GM23338 (cell line): ENCODE measurements at regions not wholly inside any gene's neighbourhood (a gene's known extent, or its start where the extent isn't known, plus 50 kb on each side); places are given as distances from the start of the nearest gene placed in this dataset.

Experiments used
- ATAC-seq: fragments of 200-7000 bp; cut with Tn5 transposase; 3 replicates; pipeline ENCODE4 v1.9.1; 2020
- DNase-seq: peaks from one replicate; pipeline ENCODE4 v3.0.0-alpha.2; 2015; ENCODE audit warnings: low spot score
- H2AFZ ChIP-seq: fragments of 200-600 bp; sonication (generic); 2 replicates; pipeline ENCODE4 v1.8.0; 2016; ENCODE audit warnings: antibody characterized with exemption, mild to moderate bottlenecking, moderate library complexity
- H3F3A ChIP-seq: fragments of 200-600 bp; sonication (generic); replicated peaks from 2 replicates; pipeline ENCODE4 v1.8.0; 2017; ENCODE audit warnings: antibody characterized with exemption, mixed run types, low read depth
- H3K27ac ChIP-seq: fragments of 200-600 bp; sonication (generic); 2 replicates; pipeline ENCODE4 v1.6.1; 2016; ENCODE audit warnings: low read depth
- H3K27me3 ChIP-seq: fragments of 200-600 bp; sonication (generic); 2 replicates; pipeline ENCODE4 v1.8.0; 2016; ENCODE audit warnings: mild to moderate bottlenecking, mixed run types, moderate library complexity; ENCODE audit not compliant: insufficient read depth
- H3K36me3 ChIP-seq: fragments of 200-600 bp; sonication (generic); 2 replicates; pipeline ENCODE4 v1.8.0; 2016; ENCODE audit warnings: mild to moderate bottlenecking; ENCODE audit not compliant: insufficient read depth
- H3K4me1 ChIP-seq: fragments of 200-600 bp; sonication (generic); 2 replicates; pipeline ENCODE4 v1.8.0; 2016; ENCODE audit warnings: mild to moderate bottlenecking, moderate library complexity; ENCODE audit not compliant: insufficient read depth
- H3K4me2 ChIP-seq: fragments of 200-600 bp; sonication (generic); 2 replicates; pipeline ENCODE4 v1.7.1; 2017; ENCODE audit warnings: mixed run types
- H3K4me3 ChIP-seq: fragments of 200-600 bp; sonication (generic); 2 replicates; pipeline ENCODE4 v1.6.1; 2016; ENCODE audit warnings: mixed run types
- H3K79me2 ChIP-seq: fragments of 200-600 bp; sonication (generic); replicated peaks from 2 replicates; pipeline ENCODE4 v1.8.0; 2017; ENCODE audit warnings: mild to moderate bottlenecking; ENCODE audit not compliant: insufficient read depth
- H3K9me2 ChIP-seq: fragments of 200-600 bp; sonication (generic); 2 replicates; pipeline ENCODE4 v1.8.0; 2017; ENCODE audit not compliant: insufficient read depth
- H4K20me1 ChIP-seq: fragments of 200-600 bp; sonication (generic); replicated peaks from 2 replicates; pipeline ENCODE4 v1.8.0; 2017; ENCODE audit warnings: mild to moderate bottlenecking; ENCODE audit not compliant: insufficient read depth
- H3K27ac Mint-ChIP-seq: 2 replicates; pipeline ENCODE4 v1.8.0; 2020; ENCODE audit warnings: inconsistent platforms, mild to moderate bottlenecking, moderate library complexity, mixed read lengths
- H3K27me3 Mint-ChIP-seq: 3 replicates; pipeline ENCODE4 v1.8.0; 2022; ENCODE audit warnings: low read depth, mild to moderate bottlenecking, moderate library complexity, mixed read lengths, inconsistent platforms; ENCODE audit not compliant: insufficient read depth, poor library complexity
- H3K36me3 Mint-ChIP-seq: 3 replicates; pipeline ENCODE4 v1.8.0; 2021; ENCODE audit warnings: low read depth, mild to moderate bottlenecking, inconsistent platforms, moderate library complexity, mixed read lengths
- H3K4me1 Mint-ChIP-seq: 3 replicates; pipeline ENCODE4 v1.8.0; 2020; ENCODE audit warnings: mild to moderate bottlenecking, inconsistent platforms, mixed read lengths
- H3K4me3 Mint-ChIP-seq: 3 replicates; pipeline ENCODE4 v1.8.0; 2021; ENCODE audit warnings: moderate library complexity, mild to moderate bottlenecking, inconsistent platforms, mixed read lengths
- H3K9me3 Mint-ChIP-seq: 3 replicates; pipeline ENCODE4 v1.8.0; 2020; ENCODE audit warnings: moderate library complexity, mild to moderate bottlenecking, inconsistent platforms, mixed read lengths
- CREB1 ChIP-seq: fragments of 250-450 bp; sonication (Bioruptor Pico); IDR thresholded peaks from 2 replicates; pipeline ENCODE4 v1.5.0; 2020; ENCODE audit warnings: low read depth, mild to moderate bottlenecking, moderate library complexity
- EZH2 ChIP-seq: fragments of 200-600 bp; sonication (generic); IDR thresholded peaks from one replicate; pipeline ENCODE4 v1.8.0; 2017; ENCODE audit warnings: antibody characterized with exemption, mild to moderate bottlenecking, low read depth; ENCODE audit not compliant: unreplicated experiment
- EZH2phosphoT487 ChIP-seq: fragments of 200-600 bp; sonication (generic); IDR thresholded peaks from one replicate; pipeline ENCODE4 v1.8.1; 2018; ENCODE audit warnings: antibody characterized with exemption; ENCODE audit not compliant: unreplicated experiment
- JUNB ChIP-seq: IDR thresholded peaks from one replicate; pipeline ENCODE4 v1.6.1; 2016; ENCODE audit warnings: antibody characterized with exemption; ENCODE audit not compliant: unreplicated experiment
- NANOG ChIP-seq: IDR thresholded peaks from 2 replicates; pipeline ENCODE4 v1.6.1; 2016; ENCODE audit warnings: antibody characterized with exemption, borderline replicate concordance
- POLR2AphosphoS5 ChIP-seq: IDR thresholded peaks from 2 replicates; pipeline ENCODE4 v1.6.1; 2016; ENCODE audit warnings: antibody characterized with exemption, low read depth
- STAT1 ChIP-seq: IDR thresholded peaks from one replicate; pipeline ENCODE4 v1.6.1; 2016; ENCODE audit warnings: antibody characterized with exemption; ENCODE audit not compliant: unreplicated experiment
- ZNF114 ChIP-seq: fragments of 250-450 bp; sonication (Bioruptor Pico); IDR thresholded peaks from 2 replicates; pipeline ENCODE4 v1.5.0; 2020; ENCODE audit warnings: mild to moderate bottlenecking, moderate library complexity
- ZNF331 ChIP-seq: fragments of 250-450 bp; sonication (Bioruptor Pico); IDR thresholded peaks from 2 replicates; pipeline ENCODE4 v1.5.0; 2020; ENCODE audit warnings: low read depth, mild to moderate bottlenecking, moderate library complexity
- TF ChIP-seq, protein P1 (sequence below): IDR thresholded peaks from 2 replicates; pipeline ENCODE4 v1.6.1; 2016; ENCODE audit warnings: antibody characterized with exemption
- TF ChIP-seq, protein P2 (sequence below): fragments of 250-450 bp; sonication (Bioruptor Pico); IDR thresholded peaks from 2 replicates; pipeline ENCODE4 v1.5.0; 2020; ENCODE audit warnings: mild to moderate bottlenecking, moderate library complexity
- TF ChIP-seq, protein P3 (sequence below): IDR thresholded peaks from one replicate; pipeline ENCODE4 v1.6.1; 2018; ENCODE audit warnings: antibody characterized with exemption; ENCODE audit not compliant: unreplicated experiment
- TF ChIP-seq, protein P4 (sequence below), 2 experiments: fragments of 200-600 bp in 1 of 2; sonication (generic) in 1 of 2; conservative IDR thresholded peaks; 2 replicates each; pipeline versions ENCODE4 v1.5.1 to v1.6.1; 2016 to 2017; ENCODE audit warnings: antibody characterized with exemption in 2 of 2, low read depth in 2 of 2, mild to moderate bottlenecking in 2 of 2, moderate library complexity in 1 of 2

DNA sequence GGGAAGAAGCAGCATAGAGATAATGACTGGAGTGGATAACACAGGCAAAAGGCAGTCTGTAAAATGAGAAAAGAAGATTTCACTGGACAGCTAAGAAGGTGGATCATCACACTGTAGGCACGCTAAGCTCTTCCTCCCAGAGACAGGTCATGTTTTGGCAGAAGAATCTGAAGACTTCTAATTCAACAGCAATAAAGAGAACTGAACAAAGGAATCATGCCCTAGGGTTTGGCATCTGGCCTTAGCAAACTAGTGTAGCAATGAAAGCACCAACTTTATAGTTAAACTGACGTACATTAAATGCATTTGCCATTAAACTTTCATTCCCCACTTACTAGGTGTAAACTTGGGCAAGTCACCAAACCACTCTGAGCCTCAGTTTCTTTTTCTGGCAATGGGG lies 84.4 kb upstream of the SEM1 start:
- TF ChIP-seq CREB1 (CRISPR knock-in tag) (no peak), NANOG (no peak), EZH2phosphoT487 (no peak), JUNB (no peak), ZNF331 (no peak), STAT1 (no peak), ZNF114 (CRISPR knock-in tag) (no peak), POLR2AphosphoS5 (no peak), EZH2 (no peak)
- TF ChIP-seq, protein P1, sequence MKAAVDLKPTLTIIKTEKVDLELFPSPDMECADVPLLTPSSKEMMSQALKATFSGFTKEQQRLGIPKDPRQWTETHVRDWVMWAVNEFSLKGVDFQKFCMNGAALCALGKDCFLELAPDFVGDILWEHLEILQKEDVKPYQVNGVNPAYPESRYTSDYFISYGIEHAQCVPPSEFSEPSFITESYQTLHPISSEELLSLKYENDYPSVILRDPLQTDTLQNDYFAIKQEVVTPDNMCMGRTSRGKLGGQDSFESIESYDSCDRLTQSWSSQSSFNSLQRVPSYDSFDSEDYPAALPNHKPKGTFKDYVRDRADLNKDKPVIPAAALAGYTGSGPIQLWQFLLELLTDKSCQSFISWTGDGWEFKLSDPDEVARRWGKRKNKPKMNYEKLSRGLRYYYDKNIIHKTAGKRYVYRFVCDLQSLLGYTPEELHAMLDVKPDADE: no peak
- TF ChIP-seq, protein P2, sequence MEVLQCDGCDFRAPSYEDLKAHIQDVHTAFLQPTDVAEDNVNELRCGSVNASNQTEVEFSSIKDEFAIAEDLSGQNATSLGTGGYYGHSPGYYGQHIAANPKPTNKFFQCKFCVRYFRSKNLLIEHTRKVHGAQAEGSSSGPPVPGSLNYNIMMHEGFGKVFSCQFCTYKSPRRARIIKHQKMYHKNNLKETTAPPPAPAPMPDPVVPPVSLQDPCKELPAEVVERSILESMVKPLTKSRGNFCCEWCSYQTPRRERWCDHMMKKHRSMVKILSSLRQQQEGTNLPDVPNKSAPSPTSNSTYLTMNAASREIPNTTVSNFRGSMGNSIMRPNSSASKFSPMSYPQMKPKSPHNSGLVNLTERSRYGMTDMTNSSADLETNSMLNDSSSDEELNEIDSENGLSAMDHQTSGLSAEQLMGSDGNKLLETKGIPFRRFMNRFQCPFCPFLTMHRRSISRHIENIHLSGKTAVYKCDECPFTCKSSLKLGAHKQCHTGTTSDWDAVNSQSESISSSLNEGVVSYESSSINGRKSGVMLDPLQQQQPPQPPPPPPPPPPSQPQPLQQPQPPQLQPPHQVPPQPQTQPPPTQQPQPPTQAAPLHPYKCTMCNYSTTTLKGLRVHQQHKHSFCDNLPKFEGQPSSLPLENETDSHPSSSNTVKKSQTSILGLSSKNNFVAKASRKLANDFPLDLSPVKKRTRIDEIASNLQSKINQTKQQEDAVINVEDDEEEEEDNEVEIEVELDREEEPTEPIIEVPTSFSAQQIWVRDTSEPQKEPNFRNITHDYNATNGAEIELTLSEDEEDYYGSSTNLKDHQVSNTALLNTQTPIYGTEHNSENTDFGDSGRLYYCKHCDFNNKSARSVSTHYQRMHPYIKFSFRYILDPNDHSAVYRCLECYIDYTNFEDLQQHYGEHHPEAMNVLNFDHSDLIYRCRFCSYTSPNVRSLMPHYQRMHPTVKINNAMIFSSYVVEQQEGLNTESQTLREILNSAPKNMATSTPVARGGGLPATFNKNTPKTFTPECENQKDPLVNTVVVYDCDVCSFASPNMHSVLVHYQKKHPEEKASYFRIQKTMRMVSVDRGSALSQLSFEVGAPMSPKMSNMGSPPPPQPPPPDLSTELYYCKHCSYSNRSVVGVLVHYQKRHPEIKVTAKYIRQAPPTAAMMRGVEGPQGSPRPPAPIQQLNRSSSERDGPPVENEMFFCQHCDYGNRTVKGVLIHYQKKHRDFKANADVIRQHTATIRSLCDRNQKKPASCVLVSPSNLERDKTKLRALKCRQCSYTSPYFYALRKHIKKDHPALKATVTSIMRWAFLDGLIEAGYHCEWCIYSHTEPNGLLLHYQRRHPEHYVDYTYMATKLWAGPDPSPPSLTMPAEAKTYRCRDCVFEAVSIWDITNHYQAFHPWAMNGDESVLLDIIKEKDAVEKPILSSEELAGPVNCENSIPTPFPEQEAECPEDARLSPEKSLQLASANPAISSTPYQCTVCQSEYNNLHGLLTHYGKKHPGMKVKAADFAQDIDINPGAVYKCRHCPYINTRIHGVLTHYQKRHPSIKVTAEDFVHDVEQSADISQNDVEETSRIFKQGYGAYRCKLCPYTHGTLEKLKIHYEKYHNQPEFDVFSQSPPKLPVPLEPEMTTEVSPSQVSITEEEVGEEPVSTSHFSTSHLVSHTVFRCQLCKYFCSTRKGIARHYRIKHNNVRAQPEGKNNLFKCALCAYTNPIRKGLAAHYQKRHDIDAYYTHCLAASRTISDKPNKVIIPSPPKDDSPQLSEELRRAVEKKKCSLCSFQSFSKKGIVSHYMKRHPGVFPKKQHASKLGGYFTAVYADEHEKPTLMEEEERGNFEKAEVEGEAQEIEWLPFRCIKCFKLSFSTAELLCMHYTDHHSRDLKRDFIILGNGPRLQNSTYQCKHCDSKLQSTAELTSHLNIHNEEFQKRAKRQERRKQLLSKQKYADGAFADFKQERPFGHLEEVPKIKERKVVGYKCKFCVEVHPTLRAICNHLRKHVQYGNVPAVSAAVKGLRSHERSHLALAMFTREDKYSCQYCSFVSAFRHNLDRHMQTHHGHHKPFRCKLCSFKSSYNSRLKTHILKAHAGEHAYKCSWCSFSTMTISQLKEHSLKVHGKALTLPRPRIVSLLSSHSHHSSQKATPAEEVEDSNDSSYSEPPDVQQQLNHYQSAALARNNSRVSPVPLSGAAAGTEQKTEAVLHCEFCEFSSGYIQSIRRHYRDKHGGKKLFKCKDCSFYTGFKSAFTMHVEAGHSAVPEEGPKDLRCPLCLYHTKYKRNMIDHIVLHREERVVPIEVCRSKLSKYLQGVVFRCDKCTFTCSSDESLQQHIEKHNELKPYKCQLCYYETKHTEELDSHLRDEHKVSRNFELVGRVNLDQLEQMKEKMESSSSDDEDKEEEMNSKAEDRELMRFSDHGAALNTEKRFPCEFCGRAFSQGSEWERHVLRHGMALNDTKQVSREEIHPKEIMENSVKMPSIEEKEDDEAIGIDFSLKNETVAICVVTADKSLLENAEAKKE: no peak
- TF ChIP-seq, protein P3, sequence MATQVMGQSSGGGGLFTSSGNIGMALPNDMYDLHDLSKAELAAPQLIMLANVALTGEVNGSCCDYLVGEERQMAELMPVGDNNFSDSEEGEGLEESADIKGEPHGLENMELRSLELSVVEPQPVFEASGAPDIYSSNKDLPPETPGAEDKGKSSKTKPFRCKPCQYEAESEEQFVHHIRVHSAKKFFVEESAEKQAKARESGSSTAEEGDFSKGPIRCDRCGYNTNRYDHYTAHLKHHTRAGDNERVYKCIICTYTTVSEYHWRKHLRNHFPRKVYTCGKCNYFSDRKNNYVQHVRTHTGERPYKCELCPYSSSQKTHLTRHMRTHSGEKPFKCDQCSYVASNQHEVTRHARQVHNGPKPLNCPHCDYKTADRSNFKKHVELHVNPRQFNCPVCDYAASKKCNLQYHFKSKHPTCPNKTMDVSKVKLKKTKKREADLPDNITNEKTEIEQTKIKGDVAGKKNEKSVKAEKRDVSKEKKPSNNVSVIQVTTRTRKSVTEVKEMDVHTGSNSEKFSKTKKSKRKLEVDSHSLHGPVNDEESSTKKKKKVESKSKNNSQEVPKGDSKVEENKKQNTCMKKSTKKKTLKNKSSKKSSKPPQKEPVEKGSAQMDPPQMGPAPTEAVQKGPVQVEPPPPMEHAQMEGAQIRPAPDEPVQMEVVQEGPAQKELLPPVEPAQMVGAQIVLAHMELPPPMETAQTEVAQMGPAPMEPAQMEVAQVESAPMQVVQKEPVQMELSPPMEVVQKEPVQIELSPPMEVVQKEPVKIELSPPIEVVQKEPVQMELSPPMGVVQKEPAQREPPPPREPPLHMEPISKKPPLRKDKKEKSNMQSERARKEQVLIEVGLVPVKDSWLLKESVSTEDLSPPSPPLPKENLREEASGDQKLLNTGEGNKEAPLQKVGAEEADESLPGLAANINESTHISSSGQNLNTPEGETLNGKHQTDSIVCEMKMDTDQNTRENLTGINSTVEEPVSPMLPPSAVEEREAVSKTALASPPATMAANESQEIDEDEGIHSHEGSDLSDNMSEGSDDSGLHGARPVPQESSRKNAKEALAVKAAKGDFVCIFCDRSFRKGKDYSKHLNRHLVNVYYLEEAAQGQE: no peak
- TF ChIP-seq, protein P4, sequence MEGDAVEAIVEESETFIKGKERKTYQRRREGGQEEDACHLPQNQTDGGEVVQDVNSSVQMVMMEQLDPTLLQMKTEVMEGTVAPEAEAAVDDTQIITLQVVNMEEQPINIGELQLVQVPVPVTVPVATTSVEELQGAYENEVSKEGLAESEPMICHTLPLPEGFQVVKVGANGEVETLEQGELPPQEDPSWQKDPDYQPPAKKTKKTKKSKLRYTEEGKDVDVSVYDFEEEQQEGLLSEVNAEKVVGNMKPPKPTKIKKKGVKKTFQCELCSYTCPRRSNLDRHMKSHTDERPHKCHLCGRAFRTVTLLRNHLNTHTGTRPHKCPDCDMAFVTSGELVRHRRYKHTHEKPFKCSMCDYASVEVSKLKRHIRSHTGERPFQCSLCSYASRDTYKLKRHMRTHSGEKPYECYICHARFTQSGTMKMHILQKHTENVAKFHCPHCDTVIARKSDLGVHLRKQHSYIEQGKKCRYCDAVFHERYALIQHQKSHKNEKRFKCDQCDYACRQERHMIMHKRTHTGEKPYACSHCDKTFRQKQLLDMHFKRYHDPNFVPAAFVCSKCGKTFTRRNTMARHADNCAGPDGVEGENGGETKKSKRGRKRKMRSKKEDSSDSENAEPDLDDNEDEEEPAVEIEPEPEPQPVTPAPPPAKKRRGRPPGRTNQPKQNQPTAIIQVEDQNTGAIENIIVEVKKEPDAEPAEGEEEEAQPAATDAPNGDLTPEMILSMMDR (conservative IDR thresholded peaks at IDR 0.05; ENCODE audit: low read depth in 2 of 2): no peak
- no peak overlapping the region for H2AFZ ChIP-seq
- H3K4me3 Mint-ChIP-seq: no peak overlapping the region
- H3K36me3 Mint-ChIP-seq: no peaks in the 10 kb centered on the region
- no peaks in the 10 kb centered on the region for H3F3A ChIP-seq
- H3K9me3 Mint-ChIP-seq: no peaks in the 10 kb centered on the region
- H3K4me3 ChIP-seq: no peak overlapping the region
- peaks cover 3% of the 10 kb centered on the region; the same call in 2 of the 3 replicates for H3K4me1 Mint-ChIP-seq
- no peaks in the 10 kb centered on the region for H4K20me1 ChIP-seq
- no peak overlapping the region for H3K4me2 ChIP-seq
- peaks cover 3% of the 10 kb centered on the region for H3K27me3 Mint-ChIP-seq
- no peak overlapping the region for H3K27ac ChIP-seq
- ATAC-seq: no peak
- no peaks in the 10 kb centered on the region for H3K4me1 ChIP-seq
- 0 out of 2 replicates have a peak, but pooled peaks cover 5% of the 10 kb centered on the region for H3K9me2 ChIP-seq
- no peaks in the 10 kb centered on the region for H3K79me2 ChIP-seq
- H3K27ac Mint-ChIP-seq: no peak overlapping the region
- no peaks in the 10 kb centered on the region for H3K27me3 ChIP-seq
- no peaks in the 10 kb centered on the region for H3K36me3 ChIP-seq
- DNase-seq: no peak
